ENCODE measurements at regions not wholly inside any gene's neighbourhood (a gene's known extent, or its start where the extent isn't known, plus 50 kb on each side); places are given as distances from the start of the nearest gene placed in this dataset.

DNA sequence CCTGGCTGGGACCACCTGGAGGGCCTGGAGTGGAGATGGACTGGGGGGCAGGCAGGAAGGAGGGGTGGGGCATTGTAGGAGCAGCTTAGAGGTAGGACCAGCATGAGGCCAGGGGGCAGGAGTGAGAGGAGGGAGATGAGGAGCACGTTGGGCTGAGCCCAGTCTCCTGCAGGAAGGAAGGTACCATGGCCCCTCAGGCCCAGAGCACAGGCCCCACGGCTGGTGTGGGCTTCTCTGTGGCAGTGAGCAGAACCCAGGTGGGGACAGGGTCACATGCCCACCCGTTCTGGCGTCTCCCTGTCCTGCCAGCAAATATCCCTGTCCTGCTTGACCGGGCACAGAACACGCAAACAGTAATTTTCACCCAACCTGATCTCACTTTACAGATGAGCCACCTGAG lies 141.8 kb downstream of the ENGASE start:
- TF ChIP-seq, protein P1, sequence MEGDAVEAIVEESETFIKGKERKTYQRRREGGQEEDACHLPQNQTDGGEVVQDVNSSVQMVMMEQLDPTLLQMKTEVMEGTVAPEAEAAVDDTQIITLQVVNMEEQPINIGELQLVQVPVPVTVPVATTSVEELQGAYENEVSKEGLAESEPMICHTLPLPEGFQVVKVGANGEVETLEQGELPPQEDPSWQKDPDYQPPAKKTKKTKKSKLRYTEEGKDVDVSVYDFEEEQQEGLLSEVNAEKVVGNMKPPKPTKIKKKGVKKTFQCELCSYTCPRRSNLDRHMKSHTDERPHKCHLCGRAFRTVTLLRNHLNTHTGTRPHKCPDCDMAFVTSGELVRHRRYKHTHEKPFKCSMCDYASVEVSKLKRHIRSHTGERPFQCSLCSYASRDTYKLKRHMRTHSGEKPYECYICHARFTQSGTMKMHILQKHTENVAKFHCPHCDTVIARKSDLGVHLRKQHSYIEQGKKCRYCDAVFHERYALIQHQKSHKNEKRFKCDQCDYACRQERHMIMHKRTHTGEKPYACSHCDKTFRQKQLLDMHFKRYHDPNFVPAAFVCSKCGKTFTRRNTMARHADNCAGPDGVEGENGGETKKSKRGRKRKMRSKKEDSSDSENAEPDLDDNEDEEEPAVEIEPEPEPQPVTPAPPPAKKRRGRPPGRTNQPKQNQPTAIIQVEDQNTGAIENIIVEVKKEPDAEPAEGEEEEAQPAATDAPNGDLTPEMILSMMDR (conservative IDR thresholded peaks at IDR 0.05; ENCODE audit: low read depth, low read length): no peak
- no peak for TF ChIP-seq EZH2phosphoT487 (IDR thresholded peaks at IDR 0.05; ENCODE audit: borderline replicate concordance, low read length)
- no peak for TF ChIP-seq EZH2 (IDR thresholded peaks at IDR 0.05; ENCODE audit: low read length, unreplicated experiment)
